Fibroblast of villous mesenchyme (primary cell): ENCODE measurements at regions not wholly inside any gene's neighbourhood (a gene's known extent, or its start where the extent isn't known, plus 50 kb on each side); places are given as distances from the start of the nearest gene placed in this dataset.

ENCODE experiments used
- DNase-seq: peaks from one replicate; pipeline ENCODE4 v3.0.0-alpha.2; 2010; ENCODE audit warnings: low read depth
- H3K4me3 ChIP-seq: 2 replicates; pipeline ENCODE4 v1.5.1; 2011; ENCODE audit warnings: low read depth, mild to moderate bottlenecking, low read length
- CTCF ChIP-seq: IDR thresholded peaks from 2 replicates; pipeline ENCODE4 v1.5.1; 2012; ENCODE audit warnings: low read depth, mild to moderate bottlenecking, low read length; ENCODE audit not compliant: insufficient read depth

GRCh38 chr2:4831751-4832150 is 860.4 kb upstream of the SOX11 start:
- no peak overlapping the region for H3K4me3 ChIP-seq
- no peak for TF ChIP-seq CTCF
- DNase-seq = no peak

GRCh38 chr2:4832642-4833041 is 859.5 kb upstream of the SOX11 start:
- TF ChIP-seq CTCF = no peak
- DNase-seq = no peak
- H3K4me3 ChIP-seq = no peak overlapping the region

GRCh38 chr2:4838626-4839025 is 853.6 kb upstream of the SOX11 start:
- H3K4me3 ChIP-seq = no peak overlapping the region
- no peak for TF ChIP-seq CTCF
- no peak for DNase-seq

- no peak for TF ChIP-seq CTCF
- DNase-seq = no peak
- H3K4me3 ChIP-seq = no peak overlapping the region
Observed at GRCh38 chr2:4840791-4841190, 851.4 kb upstream of the SOX11 start.

GRCh38 chr2:4844881-4845280 is 847.3 kb upstream of the SOX11 start:
- no peak for TF ChIP-seq CTCF
- H3K4me3 ChIP-seq = no peak overlapping the region
- no peak for DNase-seq

- H3K4me3 ChIP-seq = no peak overlapping the region
- no peak for DNase-seq
- TF ChIP-seq CTCF = no peak
Observed at GRCh38 chr2:4862031-4862430, 830.2 kb upstream of the SOX11 start.

- no peak for TF ChIP-seq CTCF
- no peak overlapping the region for H3K4me3 ChIP-seq
- DNase-seq = no peak
Observed at GRCh38 chr2:4866198-4866597, 826.0 kb upstream of the SOX11 start.
